ENCODE measurements at regions not wholly inside any gene's neighbourhood (a gene's known extent, or its start where the extent isn't known, plus 50 kb on each side); places are given as distances from the start of the nearest gene placed in this dataset.

- TF ChIP-seq, protein P1, sequence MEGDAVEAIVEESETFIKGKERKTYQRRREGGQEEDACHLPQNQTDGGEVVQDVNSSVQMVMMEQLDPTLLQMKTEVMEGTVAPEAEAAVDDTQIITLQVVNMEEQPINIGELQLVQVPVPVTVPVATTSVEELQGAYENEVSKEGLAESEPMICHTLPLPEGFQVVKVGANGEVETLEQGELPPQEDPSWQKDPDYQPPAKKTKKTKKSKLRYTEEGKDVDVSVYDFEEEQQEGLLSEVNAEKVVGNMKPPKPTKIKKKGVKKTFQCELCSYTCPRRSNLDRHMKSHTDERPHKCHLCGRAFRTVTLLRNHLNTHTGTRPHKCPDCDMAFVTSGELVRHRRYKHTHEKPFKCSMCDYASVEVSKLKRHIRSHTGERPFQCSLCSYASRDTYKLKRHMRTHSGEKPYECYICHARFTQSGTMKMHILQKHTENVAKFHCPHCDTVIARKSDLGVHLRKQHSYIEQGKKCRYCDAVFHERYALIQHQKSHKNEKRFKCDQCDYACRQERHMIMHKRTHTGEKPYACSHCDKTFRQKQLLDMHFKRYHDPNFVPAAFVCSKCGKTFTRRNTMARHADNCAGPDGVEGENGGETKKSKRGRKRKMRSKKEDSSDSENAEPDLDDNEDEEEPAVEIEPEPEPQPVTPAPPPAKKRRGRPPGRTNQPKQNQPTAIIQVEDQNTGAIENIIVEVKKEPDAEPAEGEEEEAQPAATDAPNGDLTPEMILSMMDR (conservative IDR thresholded peaks at IDR 0.05; ENCODE audit: low read length), result no peak
- no peak for TF ChIP-seq EZH2phosphoT487 (IDR thresholded peaks at IDR 0.05; ENCODE audit: borderline replicate concordance, low read depth, low read length)
Observed at GRCh38 chr7:13794581-13794980, 194.9 kb downstream of the ETV1 start.

Measured in OCI-LY7 (cell line).